ENCODE measurements at regions not wholly inside any gene's neighbourhood (a gene's known extent, or its start where the extent isn't known, plus 50 kb on each side); places are given as distances from the start of the nearest gene placed in this dataset.

DNA sequence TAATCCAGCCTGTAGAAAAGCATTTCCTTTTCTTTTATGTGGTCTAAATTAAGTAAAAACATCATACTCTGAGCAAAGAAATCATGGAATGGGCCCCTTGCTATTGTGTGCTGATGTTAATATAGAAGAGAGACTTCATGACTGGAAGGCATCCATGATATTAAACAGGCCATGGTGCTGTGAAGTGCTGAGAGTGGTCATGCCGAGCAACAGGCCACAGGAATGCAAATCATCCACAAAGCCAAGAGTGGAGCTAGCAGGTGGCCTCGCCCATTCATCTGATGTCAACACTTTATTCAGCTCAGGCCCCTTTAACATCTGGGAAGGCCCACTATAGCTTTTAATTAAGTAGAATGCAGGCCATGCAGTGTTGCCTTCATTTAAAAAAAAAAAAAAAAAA lies 115.2 kb upstream of the HMGCLL1 start (continued):
- TF ChIP-seq XRCC5 (optimal IDR thresholded peaks at IDR 0.05; ENCODE audit: low read length), result no peak
- TF ChIP-seq, protein P1, sequence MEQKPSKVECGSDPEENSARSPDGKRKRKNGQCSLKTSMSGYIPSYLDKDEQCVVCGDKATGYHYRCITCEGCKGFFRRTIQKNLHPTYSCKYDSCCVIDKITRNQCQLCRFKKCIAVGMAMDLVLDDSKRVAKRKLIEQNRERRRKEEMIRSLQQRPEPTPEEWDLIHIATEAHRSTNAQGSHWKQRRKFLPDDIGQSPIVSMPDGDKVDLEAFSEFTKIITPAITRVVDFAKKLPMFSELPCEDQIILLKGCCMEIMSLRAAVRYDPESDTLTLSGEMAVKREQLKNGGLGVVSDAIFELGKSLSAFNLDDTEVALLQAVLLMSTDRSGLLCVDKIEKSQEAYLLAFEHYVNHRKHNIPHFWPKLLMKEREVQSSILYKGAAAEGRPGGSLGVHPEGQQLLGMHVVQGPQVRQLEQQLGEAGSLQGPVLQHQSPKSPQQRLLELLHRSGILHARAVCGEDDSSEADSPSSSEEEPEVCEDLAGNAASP (CRISPR knock-in tag; IDR thresholded peaks at IDR 0.05; ENCODE audit: borderline replicate concordance), result no peak
- TF ChIP-seq SNRNP70 (IDR thresholded peaks at IDR 0.05; ENCODE audit: low read depth, low read length), result no peak
- no peak for TF ChIP-seq ZNF792 (CRISPR knock-in tag; IDR thresholded peaks at IDR 0.05)
- no peak for TF ChIP-seq ZNF264 (CRISPR knock-in tag; IDR thresholded peaks at IDR 0.05)

DNA sequence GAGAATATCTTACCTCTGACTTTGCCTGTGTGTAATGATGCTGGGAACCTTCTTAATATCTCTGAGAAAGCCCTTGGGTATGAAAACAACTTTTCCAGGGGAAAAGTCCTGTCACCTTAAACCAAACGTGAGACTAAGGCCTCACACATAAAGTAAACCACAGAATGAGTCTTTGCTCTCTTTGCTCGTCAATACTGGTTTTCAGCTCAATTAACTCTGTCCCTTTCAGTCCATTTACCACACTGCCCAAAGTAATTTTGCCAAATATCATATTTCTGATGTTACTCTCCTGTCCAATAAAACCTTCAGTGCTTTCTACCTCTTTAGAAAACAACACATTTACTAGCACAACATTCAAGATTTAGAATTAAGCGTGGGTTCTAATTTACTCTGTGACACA lies 100.5 kb upstream of the HMGCLL1 start:
- FAIRE-seq (no peak), ATAC-seq (no peak), DNase-seq (ENCODE audit: low spot score) (no peak)
- Histone ChIP-seq H3K9ac (ENCODE audit: insufficient read depth, low read depth, low read length) (no peak overlapping the region), H3K4me2 (ENCODE audit: low read depth, low read length) (no peak overlapping the region), H3K27me3 (ENCODE audit: control insufficient read depth in 1 of 2, insufficient read depth in 2 of 2, low read length in 2 of 2) (no peaks in the 10 kb centered on the region), H3K27ac (ENCODE audit: extremely low read length, insufficient read depth, low read length) (no peak overlapping the region), H3K9me3 (ENCODE audit: low read length) (no peaks in the 10 kb centered on the region), H4K20me1 (ENCODE audit: insufficient read depth, low read length) (no peaks in the 10 kb centered on the region), H3K4me3 (replicated peaks in 1 of 3; ENCODE audit: insufficient read depth in 1 of 3, low read depth in 2 of 3, low read length in 3 of 3) (no peak overlapping the region), H3K4me1 (ENCODE audit: insufficient read depth, low read length) (no peaks in the 10 kb centered on the region), H3K79me2 (ENCODE audit: insufficient read depth, low read length) (no peaks in the 10 kb centered on the region), H2AFZ (ENCODE audit: low read length) (no peak overlapping the region), H3K36me3 (replicated peaks in 1 of 2; ENCODE audit: control insufficient read depth in 1 of 2, insufficient read depth in 2 of 2, low read length in 2 of 2) (no peaks in the 10 kb centered on the region)
- ChIA-PET POLR2A (no interaction called here), CTCF (ENCODE audit: low intra/inter-chr PET ratio, low total read pairs) (no interaction called here)
- in situ Hi-C loops (cut with HindIII; ENCODE audit: extremely low pct_ligation_motif_present, low pct_unique_long_range_greater_than_20kb) (no loop called here), intact Hi-C loops (cut with micrococcal nuclease; ENCODE audit: unreplicated experiment) (no loop called here)
- TF ChIP-seq ZNF251 (CRISPR knock-in tag; IDR thresholded peaks at IDR 0.05) (no peak), TCF12 (IDR thresholded peaks at IDR 0.05) (no peak), TCF12 (CRISPR knock-in tag; IDR thresholded peaks at IDR 0.05) (no peak)
- WGBS (ENCODE audit: low lambda C conversion rate), result 3% methylated on average over 3 of the region's 3 CpGs
- no TSS peak for BruUV-seq (replicated peaks)
